DND-41 (cell line): ENCODE measurements at regions not wholly inside any gene's neighbourhood (a gene's known extent, or its start where the extent isn't known, plus 50 kb on each side); places are given as distances from the start of the nearest gene placed in this dataset.

Experiments
- EZH2 ChIP-seq: IDR thresholded peaks from 3 replicates; pipeline ENCODE4 v1.6.1; 2012; ENCODE audit warnings: borderline replicate concordance, low read depth, mild to moderate bottlenecking, moderate library complexity, low read length, inconsistent platforms; ENCODE audit not compliant: severe bottlenecking
- TF ChIP-seq, protein P1 (sequence below): IDR thresholded peaks from 2 replicates; pipeline ENCODE4 v1.5.1; 2012; ENCODE audit warnings: borderline replicate concordance, low read length, moderate library complexity, mild to moderate bottlenecking; ENCODE audit not compliant: poor library complexity, severe bottlenecking; ENCODE audit errors: extremely low read depth

DNA sequence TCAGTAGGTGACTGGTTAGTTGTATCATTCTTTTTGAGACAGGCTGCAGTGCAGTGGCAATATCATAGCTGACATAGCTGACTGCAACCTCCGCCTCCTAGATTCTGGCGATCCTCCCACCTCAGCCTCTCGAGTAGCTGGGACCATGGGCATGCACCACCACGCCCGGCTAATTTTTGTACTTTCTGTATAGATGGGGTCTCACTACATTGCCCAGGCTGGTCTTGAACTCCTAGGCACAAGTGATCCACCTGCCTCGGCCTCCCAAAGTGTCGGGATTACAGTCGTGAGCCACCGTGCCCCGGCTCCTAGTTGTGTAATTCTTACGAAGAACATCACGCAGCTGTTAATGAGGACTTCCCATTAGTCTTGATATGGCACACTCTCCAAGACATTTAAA, 123.4 kb upstream of the VKORC1L1 start:
- TF ChIP-seq, protein P1, sequence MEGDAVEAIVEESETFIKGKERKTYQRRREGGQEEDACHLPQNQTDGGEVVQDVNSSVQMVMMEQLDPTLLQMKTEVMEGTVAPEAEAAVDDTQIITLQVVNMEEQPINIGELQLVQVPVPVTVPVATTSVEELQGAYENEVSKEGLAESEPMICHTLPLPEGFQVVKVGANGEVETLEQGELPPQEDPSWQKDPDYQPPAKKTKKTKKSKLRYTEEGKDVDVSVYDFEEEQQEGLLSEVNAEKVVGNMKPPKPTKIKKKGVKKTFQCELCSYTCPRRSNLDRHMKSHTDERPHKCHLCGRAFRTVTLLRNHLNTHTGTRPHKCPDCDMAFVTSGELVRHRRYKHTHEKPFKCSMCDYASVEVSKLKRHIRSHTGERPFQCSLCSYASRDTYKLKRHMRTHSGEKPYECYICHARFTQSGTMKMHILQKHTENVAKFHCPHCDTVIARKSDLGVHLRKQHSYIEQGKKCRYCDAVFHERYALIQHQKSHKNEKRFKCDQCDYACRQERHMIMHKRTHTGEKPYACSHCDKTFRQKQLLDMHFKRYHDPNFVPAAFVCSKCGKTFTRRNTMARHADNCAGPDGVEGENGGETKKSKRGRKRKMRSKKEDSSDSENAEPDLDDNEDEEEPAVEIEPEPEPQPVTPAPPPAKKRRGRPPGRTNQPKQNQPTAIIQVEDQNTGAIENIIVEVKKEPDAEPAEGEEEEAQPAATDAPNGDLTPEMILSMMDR, result no peak
- no peak for TF ChIP-seq EZH2
